HPDE6-E6E7 (cell line): ENCODE measurements at regions not wholly inside any gene's neighbourhood (a gene's known extent, or its start where the extent isn't known, plus 50 kb on each side); places are given as distances from the start of the nearest gene placed in this dataset.
"Not testable (repeated sequence)": the region's sequence is repeated elsewhere in the genome, so short reads cannot be mapped to it uniquely, and the experiment has no call there.

ENCODE experiments used
- DNase-seq: peaks from one replicate; pipeline ENCODE4 v3.0.0; 2011; ENCODE audit warnings: missing footprints; ENCODE audit errors: extremely low spot score

- no peak for DNase-seq
Measured at GRCh38 chr17:71821511-71821910, 299.3 kb upstream of the SOX9 start.

GRCh38 chr17:71824671-71825070 is 296.1 kb upstream of the SOX9 start:
- no peak for DNase-seq

DNA sequence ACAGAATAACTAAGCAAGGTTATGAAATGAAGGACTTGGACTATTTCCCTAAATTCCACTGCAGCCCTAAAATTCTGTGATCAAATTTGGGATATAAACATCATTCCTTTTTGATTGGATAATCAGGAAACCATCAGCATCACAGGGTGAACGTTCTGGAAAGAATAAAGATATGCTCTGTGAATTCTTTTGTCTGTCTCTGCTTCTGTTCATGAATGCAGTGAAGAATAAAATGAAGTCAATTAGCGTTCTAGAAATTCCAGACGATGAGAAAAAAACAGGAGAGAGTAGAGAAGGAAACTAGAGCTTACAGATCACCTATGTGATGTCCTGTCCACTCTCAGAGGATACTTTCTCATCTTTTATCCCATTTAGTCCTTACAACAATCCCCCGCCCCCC is 295.1 kb upstream of the SOX9 start:
- no peak for DNase-seq

DNA sequence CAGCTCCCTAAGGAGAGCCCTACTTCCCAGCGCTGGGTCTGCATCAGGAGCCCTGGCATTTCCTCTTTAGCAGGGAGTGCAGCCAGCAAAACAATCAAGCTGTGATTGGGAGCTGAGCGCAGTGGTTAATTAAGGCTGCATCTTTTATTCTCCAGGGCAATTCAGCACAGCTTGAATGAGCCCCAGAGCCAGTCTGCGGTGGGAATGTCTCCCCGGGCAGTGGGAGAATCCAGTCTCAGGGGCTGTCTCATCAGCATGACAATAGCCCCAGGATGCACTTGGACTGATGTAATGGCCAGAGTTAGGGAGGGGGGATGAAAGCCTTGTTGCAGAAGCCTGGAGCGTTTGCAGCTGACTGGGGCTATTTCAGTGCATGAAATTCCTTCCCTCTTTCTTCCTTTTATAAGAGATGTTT is 292.6 kb upstream of the SOX9 start:
- no peak for DNase-seq

DNA sequence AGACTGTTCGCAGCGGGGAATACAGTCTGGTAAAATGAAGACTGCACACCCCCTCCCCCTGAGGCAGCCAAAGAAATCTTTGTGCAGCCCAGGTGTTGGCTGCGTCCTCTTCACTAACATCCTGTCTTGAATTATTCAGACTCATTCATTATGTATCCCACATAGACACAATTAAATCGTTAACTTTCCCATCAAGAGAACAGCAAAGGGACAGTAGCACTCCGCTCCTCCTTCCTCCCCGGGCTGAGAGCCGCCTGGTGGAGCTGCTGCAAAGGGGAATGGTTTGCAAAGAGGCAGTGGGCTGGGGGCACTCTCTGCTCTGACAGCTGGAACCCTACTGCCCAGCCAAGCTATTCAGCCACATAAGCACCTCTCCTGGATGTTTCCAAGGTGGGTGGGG is 290.0 kb upstream of the SOX9 start:
- no peak for DNase-seq

GRCh38 chr17:71842986-71843385 is 277.8 kb upstream of the SOX9 start:
- no peak for DNase-seq

DNA sequence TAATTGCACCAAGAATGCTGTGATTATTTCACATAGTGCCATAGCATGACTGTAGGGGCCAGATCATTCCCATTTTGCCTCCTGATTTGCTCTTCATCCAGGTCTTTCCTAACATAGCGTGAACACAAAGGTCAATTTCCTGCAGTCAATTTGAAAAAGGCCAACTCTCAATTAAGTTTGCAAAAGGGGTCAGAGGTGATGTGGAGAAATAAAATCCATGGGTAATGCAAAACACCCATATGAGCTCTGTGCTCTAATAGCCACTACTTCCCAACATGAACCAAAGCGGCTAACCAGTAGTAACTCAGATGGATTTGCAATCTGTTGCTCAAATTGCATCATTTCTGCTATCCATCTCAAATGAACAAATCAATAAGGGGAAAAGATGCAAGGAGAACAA is 275.5 kb upstream of the SOX9 start:
- DNase-seq = no peak

DNA sequence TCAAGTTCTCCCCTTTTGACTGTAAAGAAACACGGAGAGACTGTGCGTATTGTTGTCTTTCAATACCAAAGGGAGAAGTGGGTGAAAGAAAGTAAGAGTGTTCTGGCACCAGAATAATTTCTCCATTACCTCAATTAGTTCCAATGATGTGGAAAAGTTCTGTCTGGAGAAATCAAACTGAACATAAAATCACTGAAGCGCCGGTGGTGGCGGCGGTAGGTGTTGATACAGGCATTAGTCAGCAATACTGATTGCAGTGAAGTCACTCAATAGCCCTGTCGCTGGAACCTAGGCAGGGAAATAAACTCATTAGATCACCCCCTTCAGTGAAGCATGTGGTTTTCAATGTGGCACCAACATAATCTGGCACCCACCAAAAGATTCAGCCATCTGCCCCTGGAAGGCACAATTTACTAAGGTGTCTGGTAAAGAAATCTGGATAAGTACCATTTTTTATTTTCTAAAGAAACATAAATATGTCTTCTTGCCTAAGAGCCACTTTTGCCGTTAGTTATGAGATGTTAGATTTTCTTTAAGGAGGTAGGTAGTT is 274.2 kb upstream of the SOX9 start:
- no peak for DNase-seq

DNA sequence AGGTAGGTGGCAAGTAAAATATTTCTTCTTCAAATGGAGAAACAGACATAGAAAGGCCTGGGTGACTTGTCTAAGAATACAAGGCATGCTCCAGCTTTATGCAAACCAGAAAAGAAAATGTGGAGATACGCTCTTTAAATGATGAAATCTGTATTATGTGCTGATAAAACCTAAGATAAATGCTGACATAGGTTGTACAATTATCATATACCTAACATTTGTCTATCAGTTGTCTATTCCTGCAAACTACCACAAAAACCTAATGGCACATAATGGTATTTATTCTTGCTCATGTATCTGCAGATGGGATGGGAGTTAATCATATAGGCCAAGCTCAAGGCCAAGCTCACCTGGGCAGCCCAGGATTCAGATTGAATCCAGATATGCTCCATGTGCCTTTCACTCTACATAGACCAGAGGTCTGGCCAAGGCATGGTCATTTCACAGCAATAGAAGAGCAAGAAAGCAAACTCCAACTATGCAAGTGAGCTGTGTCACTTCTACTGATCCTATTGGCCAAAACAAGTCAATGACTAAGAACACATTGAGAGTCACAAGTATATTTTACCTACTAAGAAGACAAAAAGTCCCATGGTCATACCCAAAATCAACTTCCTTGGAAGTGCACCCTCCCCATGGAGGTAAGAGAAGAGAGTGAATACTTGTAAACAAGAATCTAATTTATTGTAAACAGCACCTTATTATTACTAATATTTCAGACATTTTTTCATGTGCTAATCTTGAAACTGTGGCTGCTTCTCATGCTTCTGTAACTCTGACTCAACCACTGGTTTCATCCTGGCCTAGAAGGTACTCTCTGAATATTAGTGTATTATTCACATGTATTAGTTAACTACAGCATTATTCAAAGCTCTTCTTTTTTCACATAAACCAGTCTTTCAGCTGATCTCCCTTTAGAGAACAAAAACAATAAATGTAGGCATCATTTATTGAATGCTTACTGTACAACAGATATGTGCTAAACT is 270.7 kb upstream of the SOX9 start:
- DNase-seq = no peak

GRCh38 chr17:71850812-71851211 is 270.0 kb upstream of the SOX9 start:
- DNase-seq = no peak

GRCh38 chr17:71855010-71855409 is 265.8 kb upstream of the SOX9 start:
- no peak for DNase-seq

DNA sequence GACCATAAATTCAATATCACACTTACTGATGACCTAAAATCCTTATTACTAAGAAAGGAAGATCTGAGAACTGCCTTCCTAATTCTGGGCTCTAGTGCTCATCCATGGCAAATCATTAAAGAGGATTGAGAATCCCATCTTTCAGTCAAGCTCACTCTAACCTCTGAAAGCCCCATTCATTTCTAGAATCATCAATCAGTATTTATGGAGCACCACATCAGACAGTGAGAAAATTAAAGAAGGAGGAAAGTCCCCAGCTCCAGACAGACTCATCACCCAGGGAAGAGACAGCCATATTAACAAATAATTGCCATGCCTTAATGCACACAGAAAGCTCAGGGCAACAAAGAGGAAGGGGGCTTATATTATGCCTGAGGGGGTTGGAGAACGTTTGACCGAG is 256.1 kb upstream of the SOX9 start:
- DNase-seq = no peak

DNA sequence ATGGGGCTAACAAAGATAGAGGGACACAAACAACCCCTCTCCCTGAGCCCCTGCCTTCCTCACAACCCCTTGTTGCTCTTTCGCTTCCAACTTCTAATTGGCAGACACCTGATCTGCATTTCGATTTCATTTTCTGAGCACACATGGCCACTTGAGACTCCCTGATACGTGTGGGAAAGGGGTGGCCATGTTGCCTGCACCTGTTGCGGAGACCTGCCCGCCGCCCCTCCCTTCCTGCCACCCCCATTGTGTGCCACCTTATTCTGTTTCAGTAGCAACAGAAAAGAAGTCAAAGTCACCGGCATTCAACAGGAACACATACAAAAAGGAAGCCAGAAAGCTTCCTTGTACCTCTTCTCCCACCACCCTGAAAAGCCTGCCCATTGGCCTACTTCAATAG is 254.7 kb upstream of the SOX9 start:
- no peak for DNase-seq

GRCh38 chr17:71869293-71869692 is 251.5 kb upstream of the SOX9 start:
- DNase-seq = no peak

DNA sequence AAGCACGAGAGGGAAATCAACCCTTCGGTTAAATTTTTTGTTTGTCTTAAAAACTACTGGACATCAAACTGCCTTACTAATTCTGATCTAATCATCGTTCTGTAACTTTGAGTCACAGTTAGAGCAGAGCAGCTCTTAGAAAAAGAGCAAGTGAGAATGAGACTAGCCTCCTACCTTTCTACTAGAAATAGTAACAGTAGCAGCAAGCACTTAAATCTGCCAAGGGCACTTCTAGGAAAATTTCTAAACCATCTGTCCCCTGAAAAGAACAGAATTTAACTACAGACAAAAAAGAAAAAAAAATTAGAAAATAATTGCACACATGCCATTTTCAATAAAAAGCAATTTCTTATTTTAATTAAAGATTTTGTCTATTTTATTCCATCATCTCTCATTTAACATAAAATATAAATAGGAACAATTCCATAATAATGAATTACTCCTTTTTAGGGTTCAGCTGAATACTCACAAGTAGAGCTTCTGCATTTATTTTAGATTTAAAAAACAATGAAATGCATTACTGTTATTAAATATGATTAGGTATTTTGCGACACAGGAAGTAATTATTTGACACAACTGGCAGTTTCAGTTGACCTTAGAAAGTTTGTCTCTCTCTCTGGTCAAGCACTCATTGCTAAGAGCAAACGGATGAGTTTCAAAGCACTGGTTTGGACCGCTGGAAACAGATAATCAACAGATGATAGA is 250.8 kb upstream of the SOX9 start:
- DNase-seq = no peak

DNA sequence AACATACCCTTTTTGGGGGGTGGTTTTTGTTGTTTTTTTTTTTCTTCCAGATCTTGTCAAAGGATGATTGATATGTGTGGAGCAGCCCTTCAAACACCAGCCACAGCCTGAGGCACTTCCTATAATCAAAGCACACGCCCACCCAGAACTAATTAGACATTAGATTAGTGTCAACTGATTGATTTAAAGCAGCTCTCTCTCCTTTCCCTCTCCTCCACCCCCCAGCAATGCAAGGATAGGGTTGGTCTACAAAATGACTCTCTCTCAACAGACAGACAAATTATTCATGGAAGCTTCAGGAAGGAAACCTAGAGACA is 250.3 kb upstream of the SOX9 start:
- DNase-seq = no peak

DNA sequence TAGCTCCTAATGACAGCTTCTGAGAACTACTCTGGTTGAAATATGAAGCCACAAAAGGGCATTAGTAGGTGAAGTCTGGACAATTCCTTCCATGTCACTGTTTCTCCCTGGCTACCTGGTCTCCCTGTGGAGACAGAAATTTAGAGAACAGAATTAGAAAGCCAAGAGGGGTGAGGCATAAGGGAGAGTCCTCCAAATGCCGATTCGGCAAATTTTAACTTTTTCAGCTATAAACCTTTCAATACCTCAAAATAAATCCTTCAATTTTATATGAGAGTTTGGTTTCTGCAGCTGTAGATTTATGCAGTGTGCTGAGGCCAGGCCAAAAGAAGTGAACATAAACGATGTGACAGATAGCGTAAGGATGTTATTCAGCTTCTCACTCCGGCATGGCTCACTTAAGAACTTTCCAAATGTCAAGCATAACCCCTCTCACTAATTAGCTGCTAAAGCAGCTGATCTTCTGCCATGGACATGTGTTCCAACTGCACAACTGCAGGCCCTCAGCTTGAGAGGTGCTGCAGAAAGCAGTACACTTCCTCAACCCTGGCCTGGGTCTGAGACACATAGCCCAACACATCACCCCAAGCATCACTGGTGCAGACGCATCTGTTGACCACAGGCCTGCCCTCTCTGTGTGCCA is 247.9 kb upstream of the SOX9 start:
- no peak for DNase-seq

DNA sequence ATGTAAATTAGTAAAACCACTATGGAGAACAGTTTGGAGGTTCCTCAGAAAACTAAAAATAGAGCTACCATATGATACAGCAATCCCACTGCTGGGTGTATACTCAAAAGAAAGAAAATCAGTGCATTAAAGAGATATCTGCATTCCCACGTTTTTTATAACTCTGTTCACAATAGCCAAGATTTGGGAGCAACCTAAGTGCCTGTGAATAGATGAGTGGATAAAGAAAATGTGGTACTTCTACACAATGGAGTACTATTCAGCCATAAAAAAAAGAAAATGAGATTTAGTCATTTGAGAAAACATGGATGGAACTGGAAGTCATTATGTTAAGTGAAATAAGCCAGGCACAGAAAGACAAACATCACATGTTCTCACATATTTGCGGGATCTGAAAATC is 246.0 kb upstream of the SOX9 start:
- DNase-seq = not testable (repeated sequence)

GRCh38 chr17:71878271-71878670 is 242.5 kb upstream of the SOX9 start:
- DNase-seq = no peak

- no peak for DNase-seq
Measured at GRCh38 chr17:71878998-71879397, 241.8 kb upstream of the SOX9 start.

- DNase-seq = no peak
Measured at GRCh38 chr17:71881041-71881440, 239.8 kb upstream of the SOX9 start.

GRCh38 chr17:71881581-71881980 is 239.2 kb upstream of the SOX9 start:
- DNase-seq = no peak
